Body of pancreas (tissue), 4 donors: ENCODE measurements at regions not wholly inside any gene's neighbourhood (a gene's known extent, or its start where the extent isn't known, plus 50 kb on each side); places are given as distances from the start of the nearest gene placed in this dataset.

ENCODE experiments used
- CTCF ChIP-seq, 7 experiments: fragments of 450-650 bp in 4 of 7; fragments of 200-600 bp in 3 of 7; sonication (generic) in 3 of 7; IDR thresholded peaks; one replicate each; pipeline ENCODE4 v1.5.1; 2016 to 2019; ENCODE audit warnings: antibody characterized with exemption in 7 of 7
- POLR2A ChIP-seq, 3 donors: fragments of 450-650 bp; IDR thresholded peaks; one replicate each; pipeline ENCODE4 v1.6.1; 2016; ENCODE audit warnings: antibody characterized with exemption in 3 of 3, mild to moderate bottlenecking in 2 of 3

DNA sequence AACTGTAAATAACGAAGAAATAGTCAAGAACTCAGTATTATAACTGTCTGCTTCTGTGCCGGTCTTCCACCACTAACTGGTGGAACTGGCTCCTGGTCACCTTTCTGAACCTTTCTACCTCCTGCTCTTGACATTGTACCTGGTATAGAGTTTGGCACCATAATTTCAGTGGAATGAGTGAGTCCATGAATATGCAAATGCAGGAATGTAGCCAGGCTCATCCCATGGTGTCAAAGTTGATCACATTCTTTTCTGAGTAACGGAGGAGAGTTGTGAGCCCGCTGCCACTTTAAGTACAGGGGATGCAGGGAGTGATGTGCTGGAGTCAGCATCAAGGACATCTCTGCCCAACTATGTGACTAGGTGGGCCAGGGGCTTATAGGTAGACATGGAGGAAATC lies 207.9 kb upstream of the HS3ST1 start:
- TF ChIP-seq POLR2A (IDR thresholded peaks at IDR 0.05) (no peak), CTCF (IDR thresholded peaks at IDR 0.05) (no peak)
